GM13976 (cell line): ENCODE measurements at regions not wholly inside any gene's neighbourhood (a gene's known extent, or its start where the extent isn't known, plus 50 kb on each side); places are given as distances from the start of the nearest gene placed in this dataset.

Source experiments
- DNase-seq: peaks from one replicate; pipeline ENCODE4 v3.0.0; 2012; ENCODE audit warnings: low spot score
- CTCF ChIP-seq: IDR thresholded peaks from 2 replicates; pipeline ENCODE4 v1.5.1; 2012; ENCODE audit warnings: borderline replicate concordance, mild to moderate bottlenecking; ENCODE audit not compliant: insufficient read depth; ENCODE audit errors: extremely low read depth, missing control alignments, control extremely low read depth
- in situ Hi-C: fragments of 300-500 bp; cut with MboI; formaldehyde crosslinking; loops from one replicate; pipeline ENCODE4 v1.12.0; 2022; ENCODE audit warnings: low sequenced_read_pairs, mixed read lengths, inconsistent platforms; ENCODE audit not compliant: unreplicated experiment

GRCh38 chr1:193937308-193937707, 750.9 kb upstream of the B3GALT2 start:
- DNase-seq = no peak
- TF ChIP-seq CTCF = no peak
- in situ Hi-C loops = no loop called here

- in situ Hi-C loops = no loop called here
- no peak for TF ChIP-seq CTCF
- no peak for DNase-seq
These were observed 746.6 kb upstream of the B3GALT2 start for GRCh38 chr1:193932979-193933378.

GRCh38 chr1:193931356-193931755, 744.9 kb upstream of the B3GALT2 start:
- no peak for TF ChIP-seq CTCF
- DNase-seq = no peak
- in situ Hi-C loops = no loop called here

GRCh38 chr1:193929374-193930033, 743.1 kb upstream of the B3GALT2 start:
- TF ChIP-seq CTCF = no peak
- DNase-seq = no peak
- in situ Hi-C loops = no loop called here

- DNase-seq = no peak
- no peak for TF ChIP-seq CTCF
- in situ Hi-C loops = no loop called here
These were observed 741.1 kb upstream of the B3GALT2 start for GRCh38 chr1:193927550-193927949.

GRCh38 chr1:193926956-193927355, 740.5 kb upstream of the B3GALT2 start:
- DNase-seq = no peak
- no peak for TF ChIP-seq CTCF
- in situ Hi-C loops = no loop called here

- no peak for DNase-seq
- in situ Hi-C loops = no loop called here
- TF ChIP-seq CTCF = no peak
These were observed 733.4 kb upstream of the B3GALT2 start for GRCh38 chr1:193919827-193920226.
